T-helper 1 cell treated with Interleukin-12 subunit alpha and Interleukin-12 subunit beta and Interleukin-4 antibody, amounts not matched to agents 30 μg/mL and 1 μg/mL, for 36 hours (primary cell): ENCODE measurements at regions not wholly inside any gene's neighbourhood (a gene's known extent, or its start where the extent isn't known, plus 50 kb on each side); places are given as distances from the start of the nearest gene placed in this dataset.

Source experiments
- H3K27ac Mint-ChIP-seq: one replicate; pipeline ENCODE4 v1.8.0; 2021; ENCODE audit warnings: mild to moderate bottlenecking, mixed read lengths
- H3K27me3 Mint-ChIP-seq: one replicate; pipeline ENCODE4 v1.8.0; 2021; ENCODE audit warnings: low read depth, mixed read lengths
- H3K36me3 Mint-ChIP-seq: one replicate; pipeline ENCODE4 v1.8.0; 2021; ENCODE audit warnings: low read depth, mixed read lengths
- H3K4me1 Mint-ChIP-seq: one replicate; pipeline ENCODE4 v1.8.0; 2021; ENCODE audit warnings: low read depth, mixed read lengths
- H3K4me3 Mint-ChIP-seq: one replicate; pipeline ENCODE4 v1.8.0; 2021; ENCODE audit warnings: mild to moderate bottlenecking, moderate library complexity, mixed read lengths
- H3K9me3 Mint-ChIP-seq: one replicate; pipeline ENCODE4 v1.8.0; 2021; ENCODE audit warnings: mixed read lengths

DNA sequence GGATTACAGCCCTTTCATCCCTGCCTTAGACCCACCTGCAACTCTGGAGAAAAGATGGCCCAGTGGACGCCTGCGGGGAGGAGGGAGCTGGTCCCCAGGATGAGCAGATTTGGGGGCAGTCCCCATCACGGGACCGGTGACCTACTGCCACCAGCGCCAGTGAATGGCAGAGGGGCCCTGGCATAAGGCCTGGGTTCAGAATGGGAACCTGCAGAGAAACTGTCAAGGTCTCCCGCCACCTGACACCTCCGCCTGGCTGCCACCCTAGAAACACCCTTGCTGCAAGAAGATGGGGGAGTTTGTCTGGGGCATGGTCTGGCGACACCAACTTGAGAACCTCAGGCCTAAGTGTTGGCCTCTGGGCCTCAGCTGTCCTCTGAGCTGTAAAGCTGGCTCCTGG, 335.7 kb downstream of the SEC14L1 start:
- Mint-ChIP-seq H3K36me3 (peaks cover 39% of the 10 kb centered on the region), H3K27me3 (no peaks in the 10 kb centered on the region), H3K4me3 (no peak overlapping the region), H3K27ac (no peak overlapping the region), H3K4me1 (peaks cover 56% of the 10 kb centered on the region), H3K9me3 (no peaks in the 10 kb centered on the region)

DNA sequence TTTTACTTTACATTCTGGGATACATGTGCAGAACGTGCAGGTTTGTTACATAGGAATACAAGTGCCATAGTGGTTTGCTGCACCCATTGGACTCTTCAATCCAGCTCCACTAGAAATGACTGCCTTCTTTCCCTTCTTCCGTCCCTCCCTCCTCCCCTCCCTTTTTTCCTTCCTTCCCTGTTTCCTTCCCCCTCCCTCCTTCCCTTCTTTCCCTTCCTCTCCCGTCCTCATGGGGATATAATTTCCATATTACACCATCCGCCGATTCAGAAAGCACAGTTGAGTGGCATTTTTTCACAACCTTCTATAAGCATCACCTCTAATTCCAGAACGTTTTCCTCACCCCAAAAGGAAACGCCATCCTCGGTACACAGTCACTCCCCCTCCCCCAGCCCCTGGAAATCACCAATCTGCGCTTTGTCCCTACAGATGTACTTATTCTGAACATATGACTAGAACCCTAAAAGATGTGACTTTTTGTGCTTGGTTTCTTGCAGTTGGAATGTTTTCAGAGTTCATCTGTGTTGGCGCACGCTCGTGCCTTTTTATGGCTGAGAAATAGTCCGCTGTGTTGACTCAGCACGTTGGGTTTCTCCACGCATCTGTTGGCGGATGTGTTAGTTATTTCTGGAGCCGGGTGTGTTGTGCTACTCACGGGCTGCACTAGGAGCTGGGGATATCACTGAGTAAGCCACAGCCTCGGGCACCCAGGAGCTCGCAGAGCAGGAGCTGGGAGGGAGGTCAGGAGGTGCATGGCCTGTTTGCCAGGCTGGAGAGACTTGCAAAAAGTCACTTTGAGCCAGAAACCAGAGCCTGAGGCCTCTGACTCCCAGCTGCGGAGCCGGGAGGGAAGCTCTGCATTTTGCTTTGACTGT, 336.4 kb downstream of the SEC14L1 start:
- Mint-ChIP-seq H3K27me3 (no peaks in the 10 kb centered on the region), H3K27ac (peak overlapping the region; percentile 31), H3K4me3 (no peak overlapping the region), H3K9me3 (no peaks in the 10 kb centered on the region), H3K36me3 (peaks cover 41% of the 10 kb centered on the region), H3K4me1 (peaks cover 50% of the 10 kb centered on the region)

- peaks cover 34% of the 10 kb centered on the region for H3K36me3 Mint-ChIP-seq
- H3K9me3 Mint-ChIP-seq: no peaks in the 10 kb centered on the region
- no peak overlapping the region for H3K4me3 Mint-ChIP-seq
- no peak overlapping the region for H3K27ac Mint-ChIP-seq
- no peaks in the 10 kb centered on the region for H3K27me3 Mint-ChIP-seq
- peaks cover 41% of the 10 kb centered on the region for H3K4me1 Mint-ChIP-seq
These were observed 337.5 kb downstream of the SEC14L1 start for GRCh38 chr17:77478281-77478680.

DNA sequence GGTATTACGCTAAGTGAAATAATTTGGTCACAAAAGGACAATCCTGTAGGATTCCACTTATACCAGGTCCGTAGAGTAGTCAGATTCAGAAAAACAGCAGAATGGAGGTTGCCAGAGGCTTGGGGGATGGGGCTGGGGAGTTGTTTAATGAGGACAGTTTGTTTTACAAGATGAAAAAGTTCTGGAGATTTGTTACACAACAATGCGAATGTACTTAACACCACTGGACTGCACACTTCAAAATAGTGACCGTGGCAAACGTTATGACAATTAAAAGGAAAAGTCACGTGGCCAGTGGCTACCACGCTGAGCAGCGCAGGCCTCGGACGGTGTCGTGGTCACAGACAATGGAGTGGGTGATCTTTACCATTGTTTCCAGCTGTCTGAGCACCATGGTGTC, 338.1 kb downstream of the SEC14L1 start:
- Mint-ChIP-seq H3K27me3 (no peaks in the 10 kb centered on the region), H3K27ac (peak overlapping the region; percentile 70), H3K9me3 (no peaks in the 10 kb centered on the region), H3K36me3 (peaks cover 29% of the 10 kb centered on the region), H3K4me3 (no peak overlapping the region), H3K4me1 (peaks cover 35% of the 10 kb centered on the region)

GRCh38 chr17:77479372-77480198, 338.8 kb downstream of the SEC14L1 start:
- H3K36me3 Mint-ChIP-seq: peaks cover 28% of the 10 kb centered on the region
- H3K27me3 Mint-ChIP-seq: no peaks in the 10 kb centered on the region

DNA sequence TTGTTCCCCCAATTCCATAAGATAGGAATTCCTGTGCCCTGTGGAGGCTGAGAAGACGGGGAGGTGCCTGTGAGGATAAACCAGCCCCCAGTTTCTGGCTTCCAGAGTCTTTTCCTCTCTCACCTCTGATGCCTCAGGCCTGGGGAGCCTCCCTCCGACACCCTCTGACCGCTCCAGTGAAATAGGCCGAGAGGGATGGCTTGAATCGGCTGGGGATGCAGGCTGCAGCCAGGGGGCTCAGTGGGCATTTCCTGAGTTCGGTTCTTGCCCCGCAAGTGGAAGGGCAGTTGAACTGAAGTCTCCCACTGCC, 339.4 kb downstream of the SEC14L1 start:
- H3K4me3 Mint-ChIP-seq: no peak overlapping the region
- H3K9me3 Mint-ChIP-seq: no peaks in the 10 kb centered on the region
- peaks cover 24% of the 10 kb centered on the region for H3K36me3 Mint-ChIP-seq
- H3K27me3 Mint-ChIP-seq: no peaks in the 10 kb centered on the region
- H3K27ac Mint-ChIP-seq: no peak overlapping the region
- H3K4me1 Mint-ChIP-seq: peaks cover 24% of the 10 kb centered on the region

More at GRCh38 chr17:77479372-77480198, 338.8 kb downstream of the SEC14L1 start:
- Mint-ChIP-seq H3K4me1 (peaks cover 30% of the 10 kb centered on the region), H3K4me3 (no peak overlapping the region), H3K27ac (no peak overlapping the region), H3K9me3 (no peaks in the 10 kb centered on the region)

DNA sequence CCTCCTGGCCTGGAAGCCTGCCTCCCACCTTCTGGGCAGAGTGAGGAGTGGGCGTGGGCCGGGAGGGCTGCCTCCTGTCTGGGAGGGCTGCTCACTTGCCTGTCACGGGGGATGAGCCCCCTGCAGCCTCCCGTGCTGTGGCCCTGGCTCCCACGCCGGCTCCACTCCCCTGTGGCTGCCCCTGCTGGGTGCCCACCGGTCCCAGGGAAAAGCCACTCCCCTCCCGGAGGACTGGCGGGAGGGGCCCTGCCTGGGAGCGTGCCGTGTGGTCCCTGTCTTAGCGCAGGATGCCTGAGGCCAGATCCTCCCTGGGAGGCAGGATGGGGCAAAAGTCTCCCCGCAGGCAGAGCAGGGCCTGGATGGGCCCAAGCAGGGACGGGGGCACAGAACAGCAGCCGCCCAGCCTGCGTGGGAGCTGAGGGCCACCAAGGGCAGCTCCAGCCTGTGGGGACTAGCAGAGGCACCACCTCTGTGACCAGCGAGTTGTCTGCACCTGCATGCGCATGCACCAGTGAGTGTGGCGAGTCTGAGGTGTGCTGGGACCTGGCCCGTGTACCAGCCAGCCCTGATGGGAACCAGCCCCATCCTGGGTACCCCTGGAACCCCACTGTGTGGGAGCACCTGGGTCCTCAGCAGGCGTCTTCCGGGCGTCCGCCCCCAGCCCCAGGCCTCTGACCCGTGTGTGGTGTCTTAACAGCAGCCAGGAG, 339.9 kb downstream of the SEC14L1 start:
- peaks cover 21% of the 10 kb centered on the region for H3K36me3 Mint-ChIP-seq

DNA sequence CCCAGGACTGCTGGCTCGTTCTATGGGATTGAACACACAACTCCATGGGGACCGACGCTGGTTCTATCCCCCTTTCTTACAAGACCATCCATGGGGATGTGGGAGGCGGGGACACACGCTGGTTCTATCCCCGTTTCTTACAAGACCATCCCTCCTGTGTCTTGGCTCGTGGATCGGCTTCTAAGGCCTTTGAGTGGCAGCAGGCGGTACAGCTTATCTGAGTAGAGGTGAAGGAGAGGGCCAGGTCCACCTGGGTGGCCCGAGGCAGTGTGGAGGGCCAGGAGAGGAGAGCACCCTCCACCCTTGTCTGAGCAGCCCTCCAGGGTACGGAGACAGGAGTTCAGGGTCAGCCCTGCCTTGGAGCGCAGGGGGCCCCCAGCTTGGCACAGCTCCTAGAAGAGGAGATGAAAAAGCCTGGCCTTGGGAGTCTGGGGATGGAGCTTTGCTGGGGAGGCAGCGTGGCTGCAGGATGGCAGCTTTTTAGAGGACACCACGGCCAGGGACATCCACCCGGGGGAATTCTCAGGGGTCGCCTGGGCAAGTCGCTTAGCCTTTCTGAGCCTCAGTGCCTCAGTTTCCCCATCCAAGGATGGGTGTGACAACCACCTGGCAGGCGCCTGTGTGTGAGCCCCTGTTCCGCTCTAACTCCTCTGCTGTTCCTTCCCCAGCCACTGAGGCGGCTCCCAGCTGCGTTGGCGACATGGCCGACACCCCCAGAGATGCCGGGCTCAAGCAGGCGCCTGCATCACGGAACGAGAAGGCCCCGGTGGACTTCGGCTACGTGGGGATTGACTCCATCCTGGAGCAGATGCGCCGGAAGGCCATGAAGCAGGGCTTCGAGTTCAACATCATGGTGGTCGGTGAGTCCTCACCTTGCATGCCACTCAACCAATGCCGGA, 341.0 kb downstream of the SEC14L1 start:
- Mint-ChIP-seq H3K4me3 (no peak overlapping the region), H3K4me1 (peaks cover 23% of the 10 kb centered on the region), H3K36me3 (peaks cover 27% of the 10 kb centered on the region), H3K27ac (peak overlapping the region; percentile 50), H3K27me3 (no peaks in the 10 kb centered on the region), H3K9me3 (no peaks in the 10 kb centered on the region)

More for the DNA sequence above, 339.9 kb downstream of the SEC14L1 start:
- no peak overlapping the region for H3K4me3 Mint-ChIP-seq
- H3K4me1 Mint-ChIP-seq: peaks cover 20% of the 10 kb centered on the region
- H3K27ac Mint-ChIP-seq: no peak overlapping the region
- no peaks in the 10 kb centered on the region for H3K27me3 Mint-ChIP-seq
- H3K9me3 Mint-ChIP-seq: no peaks in the 10 kb centered on the region

DNA sequence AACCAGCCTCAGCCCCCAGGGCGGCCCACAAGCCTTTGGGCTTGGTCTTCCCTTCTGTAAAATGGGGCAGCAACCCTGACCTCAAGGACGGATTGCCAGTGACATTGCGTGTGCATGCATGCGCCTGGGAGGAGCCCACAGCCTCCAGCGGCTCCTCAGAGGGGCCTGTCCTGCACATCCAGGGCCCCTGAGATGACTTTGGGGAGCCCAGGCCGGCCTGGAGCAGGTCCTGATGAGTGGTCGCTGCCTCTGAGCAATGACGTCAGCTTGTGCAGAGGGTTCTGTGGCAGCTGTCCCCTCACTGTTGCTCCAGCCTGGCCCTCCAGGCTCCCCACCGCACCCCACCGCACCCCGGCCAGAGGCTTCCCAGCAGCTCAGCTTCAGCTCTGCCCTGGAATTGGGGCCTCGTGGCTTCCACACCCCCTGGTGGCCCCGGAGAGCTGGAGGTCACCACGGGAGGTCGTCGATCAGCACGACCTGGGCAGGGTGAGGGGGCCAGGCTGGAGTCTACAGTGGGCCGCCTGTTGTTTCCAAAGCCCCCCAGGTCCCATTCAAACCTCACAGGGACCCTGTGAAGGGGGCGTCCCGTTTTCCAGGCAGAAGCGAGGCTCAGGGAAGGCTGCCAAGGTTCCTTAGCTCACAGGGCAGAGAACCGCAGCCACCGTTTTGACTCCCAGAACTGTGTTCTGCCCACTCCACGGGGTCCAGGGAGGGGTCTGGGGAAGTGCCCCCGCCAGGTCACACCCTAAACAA, 341.8 kb downstream of the SEC14L1 start:
- no peaks in the 10 kb centered on the region for H3K27me3 Mint-ChIP-seq
- H3K4me1 Mint-ChIP-seq: peaks cover 15% of the 10 kb centered on the region
- H3K4me3 Mint-ChIP-seq: no peak overlapping the region
- H3K9me3 Mint-ChIP-seq: no peaks in the 10 kb centered on the region
- no peak overlapping the region for H3K27ac Mint-ChIP-seq
- H3K36me3 Mint-ChIP-seq: peaks cover 19% of the 10 kb centered on the region

DNA sequence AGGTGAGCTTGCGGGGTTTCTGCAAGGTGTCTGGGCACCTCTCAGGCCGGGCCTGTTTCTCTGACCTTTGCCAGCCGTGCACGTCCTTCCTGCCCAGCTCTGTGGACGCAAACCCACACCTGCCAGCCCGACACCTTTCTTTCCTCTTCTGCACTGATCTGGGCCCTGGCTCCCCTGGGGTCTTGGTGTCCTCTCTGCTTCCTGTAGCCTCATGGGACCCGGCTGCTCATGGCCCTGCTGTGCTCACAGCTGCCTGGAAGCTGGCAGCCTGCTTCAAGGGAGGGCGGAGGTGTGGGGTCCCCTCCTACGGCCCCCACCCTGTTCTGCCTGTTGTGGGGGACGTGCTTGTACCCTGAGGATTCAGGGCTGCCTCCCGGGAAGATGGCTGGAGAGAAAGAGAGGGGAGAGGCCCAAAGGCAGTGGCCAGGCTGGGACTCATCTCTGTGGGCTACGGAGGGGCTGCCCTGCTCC, 342.4 kb downstream of the SEC14L1 start:
- no peaks in the 10 kb centered on the region for H3K27me3 Mint-ChIP-seq
- H3K4me3 Mint-ChIP-seq: no peak overlapping the region
- H3K36me3 Mint-ChIP-seq: peaks cover 18% of the 10 kb centered on the region
- H3K4me1 Mint-ChIP-seq: peaks cover 12% of the 10 kb centered on the region
- H3K27ac Mint-ChIP-seq: no peak overlapping the region
- H3K9me3 Mint-ChIP-seq: no peaks in the 10 kb centered on the region

GRCh38 chr17:77484111-77484510, 343.3 kb downstream of the SEC14L1 start:
- Mint-ChIP-seq H3K4me1 (peaks cover 8% of the 10 kb centered on the region), H3K4me3 (no peak overlapping the region), H3K36me3 (peaks cover 21% of the 10 kb centered on the region), H3K27me3 (no peaks in the 10 kb centered on the region), H3K9me3 (no peaks in the 10 kb centered on the region), H3K27ac (no peak overlapping the region)

GRCh38 chr17:77485089-77485833, 344.5 kb downstream of the SEC14L1 start:
- H3K4me3 Mint-ChIP-seq: no peak overlapping the region
- H3K9me3 Mint-ChIP-seq: no peaks in the 10 kb centered on the region
- no peaks in the 10 kb centered on the region for H3K27me3 Mint-ChIP-seq
- H3K4me1 Mint-ChIP-seq: peaks cover 8% of the 10 kb centered on the region
- peaks cover 21% of the 10 kb centered on the region for H3K36me3 Mint-ChIP-seq
- H3K27ac Mint-ChIP-seq: no peak overlapping the region

- peaks cover 9% of the 10 kb centered on the region for H3K4me1 Mint-ChIP-seq
- no peak overlapping the region for H3K4me3 Mint-ChIP-seq
- H3K27ac Mint-ChIP-seq: no peak overlapping the region
- H3K9me3 Mint-ChIP-seq: no peaks in the 10 kb centered on the region
- no peaks in the 10 kb centered on the region for H3K27me3 Mint-ChIP-seq
- H3K36me3 Mint-ChIP-seq: peaks cover 20% of the 10 kb centered on the region
These were observed 346.5 kb downstream of the SEC14L1 start for GRCh38 chr17:77487211-77487629.
